Vagina (tissue), 2 donors: ENCODE measurements at regions not wholly inside any gene's neighbourhood (a gene's known extent, or its start where the extent isn't known, plus 50 kb on each side); places are given as distances from the start of the nearest gene placed in this dataset.

ENCODE experiments used
- POLR2AphosphoS5 ChIP-seq, 2 donors: sonication (generic); formaldehyde crosslinking; IDR thresholded peaks; one replicate each; pipeline ENCODE4 v1.9.0; 2017; ENCODE audit warnings: antibody characterized with exemption in 2 of 2, mild to moderate bottlenecking in 2 of 2, low read depth in 1 of 2; ENCODE audit not compliant: insufficient read depth in 1 of 2
- TF ChIP-seq, protein P1 (sequence below), 3 experiments: fragments of 450-650 bp in 2 of 3; fragments of 200-600 bp in 1 of 3; sonication (generic) in 1 of 3; IDR thresholded peaks; one replicate each; pipeline ENCODE4 v1.5.1; 2017 to 2019; ENCODE audit warnings: antibody characterized with exemption in 3 of 3, mild to moderate bottlenecking in 2 of 3, moderate library complexity in 2 of 3

DNA sequence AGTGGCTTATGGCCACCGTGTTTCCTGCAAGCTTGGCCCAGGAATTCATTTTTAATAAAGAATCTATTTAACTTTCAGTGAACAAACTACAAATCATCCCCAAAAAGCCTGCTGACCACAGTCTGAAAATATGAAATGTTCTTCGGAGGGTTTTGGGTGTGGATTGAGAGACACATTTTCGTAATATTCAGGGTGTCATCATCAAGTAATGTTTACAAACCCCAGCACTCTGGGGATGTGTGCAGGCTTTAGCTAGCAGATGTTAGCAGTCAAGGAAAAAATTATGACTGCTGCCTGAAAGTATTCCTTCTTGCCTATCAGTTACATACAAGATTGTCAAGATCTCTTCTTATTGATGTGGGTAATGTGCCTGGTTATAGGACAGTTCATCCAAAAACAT, 143.9 kb upstream of the FN1 start:
- TF ChIP-seq, protein P1, sequence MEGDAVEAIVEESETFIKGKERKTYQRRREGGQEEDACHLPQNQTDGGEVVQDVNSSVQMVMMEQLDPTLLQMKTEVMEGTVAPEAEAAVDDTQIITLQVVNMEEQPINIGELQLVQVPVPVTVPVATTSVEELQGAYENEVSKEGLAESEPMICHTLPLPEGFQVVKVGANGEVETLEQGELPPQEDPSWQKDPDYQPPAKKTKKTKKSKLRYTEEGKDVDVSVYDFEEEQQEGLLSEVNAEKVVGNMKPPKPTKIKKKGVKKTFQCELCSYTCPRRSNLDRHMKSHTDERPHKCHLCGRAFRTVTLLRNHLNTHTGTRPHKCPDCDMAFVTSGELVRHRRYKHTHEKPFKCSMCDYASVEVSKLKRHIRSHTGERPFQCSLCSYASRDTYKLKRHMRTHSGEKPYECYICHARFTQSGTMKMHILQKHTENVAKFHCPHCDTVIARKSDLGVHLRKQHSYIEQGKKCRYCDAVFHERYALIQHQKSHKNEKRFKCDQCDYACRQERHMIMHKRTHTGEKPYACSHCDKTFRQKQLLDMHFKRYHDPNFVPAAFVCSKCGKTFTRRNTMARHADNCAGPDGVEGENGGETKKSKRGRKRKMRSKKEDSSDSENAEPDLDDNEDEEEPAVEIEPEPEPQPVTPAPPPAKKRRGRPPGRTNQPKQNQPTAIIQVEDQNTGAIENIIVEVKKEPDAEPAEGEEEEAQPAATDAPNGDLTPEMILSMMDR (IDR thresholded peaks at IDR 0.05): no peak
- no peak for TF ChIP-seq POLR2AphosphoS5 (IDR thresholded peaks at IDR 0.05; ENCODE audit: insufficient read depth in 1 of 2, low read depth in 1 of 2)
